HepG2 (cell line): ENCODE measurements at regions not wholly inside any gene's neighbourhood (a gene's known extent, or its start where the extent isn't known, plus 50 kb on each side); places are given as distances from the start of the nearest gene placed in this dataset.

Source experiments
- ATAC-seq: fragments of 200-7000 bp; cut with Tn5 transposase; 3 replicates; pipeline ENCODE4 v1.9.1; 2020; ENCODE audit warnings: mild to moderate bottlenecking, moderate library complexity
- BruUV-seq: library from RNA; stranded (reverse); fragments of 400-500 nt; replicated peaks from 2 replicates; lab custom pipeline; 2021; lab: Mats Ljungman, UMichigan
- CTCF ChIA-PET: fragments of 300-600 bp; formaldehyde crosslinking; extraction: SDS; loops from one replicate; lab custom pipeline; 2021; ENCODE audit warnings: low total read pairs, inconsistent platforms, low intra/inter-chr PET ratio; lab: Yijun Ruan, JAX
- POLR2A ChIA-PET: fragments of 350-600 bp; sonication (Branson Sonifier 250); formaldehyde crosslinking; loops from one replicate; lab custom pipeline; 2020; ENCODE audit warnings: antibody characterized with exemption, inconsistent platforms; lab: Yijun Ruan, JAX
- DNase-seq: peaks from one replicate; pipeline ENCODE4 v3.0.0-alpha.2; 2015; ENCODE audit warnings: low spot score
- FAIRE-seq: peaks from 3 replicates; lab custom pipeline; 2011; peaks lifted over from hg19 to GRCh38; lab: Jason Lieb, UNC
- H2AFZ ChIP-seq: one replicate; pipeline ENCODE4 v1.6.1; 2011; ENCODE audit warnings: low read length, inconsistent platforms
- H3K27ac ChIP-seq: fragments of 300-600 bp; 3 replicates; pipeline ENCODE4 v1.8.0; 2011; ENCODE audit warnings: mixed run types, mild to moderate bottlenecking, mixed read lengths, low read length, inconsistent platforms; ENCODE audit not compliant: insufficient read depth; ENCODE audit errors: extremely low read length
- H3K27me3 ChIP-seq, 2 experiments: fragments of 200-600 bp in 1 of 2; 2 replicates in 1 of 2; 3 replicates in 1 of 2; pipeline versions ENCODE4 v1.6.0 to v1.8.0; 2011; ENCODE audit warnings: low read length in 2 of 2, mild to moderate bottlenecking in 2 of 2, moderate library complexity in 2 of 2, inconsistent platforms in 1 of 2; ENCODE audit not compliant: insufficient read depth in 2 of 2, control insufficient read depth in 1 of 2
- H3K36me3 ChIP-seq, 2 experiments: fragments of 200-600 bp in 1 of 2; replicated peaks in 1 of 2; 2 replicates in 1 of 2; 3 replicates in 1 of 2; pipeline versions ENCODE4 v1.5.1 to v1.8.0; 2011; ENCODE audit warnings: low read length in 2 of 2, inconsistent platforms in 1 of 2; ENCODE audit not compliant: insufficient read depth in 2 of 2, control insufficient read depth in 1 of 2
- H3K4me1 ChIP-seq: 2 replicates; pipeline ENCODE4 v1.5.1; 2012; ENCODE audit warnings: low read length, inconsistent platforms; ENCODE audit not compliant: insufficient read depth
- H3K4me2 ChIP-seq: 2 replicates; pipeline ENCODE4 v1.6.0; 2011; ENCODE audit warnings: low read depth, low read length, inconsistent platforms
- H3K4me3 ChIP-seq, 3 experiments: fragments of 200-600 bp in 1 of 3; sonication (generic), shearing (Covaris generic) in 1 of 3; replicated peaks in 1 of 3; 2 replicates each; pipeline ENCODE4 v1.5.1; 2011 to 2016; ENCODE audit warnings: low read length in 3 of 3, inconsistent platforms in 2 of 3, low read depth in 2 of 3, mild to moderate bottlenecking in 2 of 3, control low read depth in 1 of 3, mixed read lengths in 1 of 3; ENCODE audit not compliant: insufficient read depth in 1 of 3
- H3K79me2 ChIP-seq: one replicate; pipeline ENCODE4 v1.6.1; 2011; ENCODE audit warnings: low read length, inconsistent platforms; ENCODE audit not compliant: insufficient read depth
- H3K9ac ChIP-seq: 2 replicates; pipeline ENCODE4 v1.6.0; 2011; ENCODE audit warnings: mild to moderate bottlenecking, low read depth, low read length, inconsistent platforms; ENCODE audit not compliant: insufficient read depth
- H3K9me3 ChIP-seq: 2 replicates; pipeline ENCODE4 v1.5.1; 2012; ENCODE audit warnings: mild to moderate bottlenecking, low read length
- H4K20me1 ChIP-seq: 2 replicates; pipeline ENCODE4 v1.6.0; 2011; ENCODE audit warnings: inconsistent platforms, mild to moderate bottlenecking, low read length, moderate library complexity; ENCODE audit not compliant: insufficient read depth
- BCLAF1 ChIP-seq: fragments of 450-650 bp; IDR thresholded peaks from 2 replicates; pipeline ENCODE4 v1.6.1; 2017; ENCODE audit warnings: mild to moderate bottlenecking
- PAF1 ChIP-seq: IDR thresholded peaks from 2 replicates; pipeline ENCODE4 v1.6.1; 2016; ENCODE audit warnings: missing genetic modification reagents, missing compliant biosample characterization
- PAXIP1 ChIP-seq: sonication (generic); formaldehyde crosslinking; conservative IDR thresholded peaks from 2 replicates; pipeline ENCODE4 v1.4.0; 2020; ENCODE audit warnings: mild to moderate bottlenecking, missing genetic modification reagents, moderate library complexity
- ZNF142 ChIP-seq: sonication (generic); formaldehyde crosslinking; IDR thresholded peaks from 2 replicates; pipeline ENCODE4 v1.4.0; 2020; ENCODE audit warnings: missing genetic modification reagents
- ZNF773 ChIP-seq: sonication (generic); formaldehyde crosslinking; IDR thresholded peaks from 2 replicates; pipeline ENCODE4 v1.4.0; 2020; ENCODE audit warnings: missing genetic modification reagents, borderline replicate concordance
- ZNF878 ChIP-seq: sonication (generic); formaldehyde crosslinking; IDR thresholded peaks from 2 replicates; pipeline ENCODE4 v1.8.1; 2023; ENCODE audit warnings: mild to moderate bottlenecking, missing genetic modification reagents, moderate library complexity
- WGBS: methylation state at CpG from one replicate; pipeline ENCODE4 v1.1.6; 2017; ENCODE audit warnings: low lambda C conversion rate; 5-methylcytosine and 5-hydroxymethylcytosine counted together
- in situ Hi-C: cut with HindIII; loops from 2 replicates; pipeline ENCODE4 v1.10.0; 2017; ENCODE audit warnings: low pct_unique_long_range_greater_than_20kb; ENCODE audit not compliant: extremely low pct_ligation_motif_present
- intact Hi-C: fragments of 100-400 bp; cut with micrococcal nuclease; formaldehyde crosslinking; loops from one replicate; pipeline ENCODE4 v1.10.0; 2022; ENCODE audit not compliant: unreplicated experiment

- TF ChIP-seq PAXIP1 (CRISPR knock-in tag): no peak
- TF ChIP-seq, all 625 proteins: peak for 0
These were observed 1653.3 kb upstream of the PCDH7 start (continued) for GRCh38 chr4:29066861-29067260.

- H3K4me3 ChIP-seq: no peak overlapping the region
- H3K36me3 ChIP-seq: no peaks in the 10 kb centered on the region
- H3K4me2 ChIP-seq: no peak overlapping the region
- 0% methylated on average over 1 of the region's 1 CpG for WGBS
- H3K27me3 ChIP-seq: no peaks in the 10 kb centered on the region
- H3K27ac ChIP-seq: no peak overlapping the region
- in situ Hi-C loops (no loop called here), intact Hi-C loops (no loop called here)
- no peaks in the 10 kb centered on the region for H3K79me2 ChIP-seq
- POLR2A ChIA-PET: no interaction called here
- FAIRE-seq: no peak
- BruUV-seq: no TSS peak
- H3K9me3 ChIP-seq: peaks cover 64% of the 10 kb centered on the region
- no peak for ATAC-seq
- no peaks in the 10 kb centered on the region for H4K20me1 ChIP-seq
- no peak for DNase-seq
- TF ChIP-seq PAF1 (no peak), ZNF142 (no peak), BCLAF1 (no peak), ZNF878 (no peak), ZNF773 (no peak)
- no peak overlapping the region for H3K9ac ChIP-seq
- H3K4me1 ChIP-seq: no peaks in the 10 kb centered on the region
- no peak overlapping the region for H2AFZ ChIP-seq
- CTCF ChIA-PET: no interaction called here
These were observed 1646.6 kb upstream of the PCDH7 start for GRCh38 chr4:29073571-29073970.
